Muscle of leg (tissue), 3 donors: ENCODE measurements at regions not wholly inside any gene's neighbourhood (a gene's known extent, or its start where the extent isn't known, plus 50 kb on each side); places are given as distances from the start of the nearest gene placed in this dataset.

ENCODE experiments used
- DNase-seq: peaks from one replicate; pipeline ENCODE4 v3.0.0; 2013
- H3K27ac ChIP-seq: one replicate; pipeline ENCODE4 v1.5.1; 2013; ENCODE audit warnings: mild to moderate bottlenecking, low read length, control low read depth
- H3K27me3 ChIP-seq: one replicate; pipeline ENCODE4 v1.6.1; 2013; ENCODE audit warnings: low read length; ENCODE audit not compliant: control insufficient read depth, insufficient read depth
- H3K36me3 ChIP-seq: one replicate; pipeline ENCODE4 v1.6.1; 2013; ENCODE audit warnings: low read length; ENCODE audit not compliant: control insufficient read depth, insufficient read depth
- H3K4me1 ChIP-seq: one replicate; pipeline ENCODE4 v1.6.1; 2013; ENCODE audit warnings: low read length; ENCODE audit not compliant: control insufficient read depth, insufficient read depth
- H3K4me3 ChIP-seq: one replicate; pipeline ENCODE4 v1.5.1; 2013; ENCODE audit warnings: low read length, control low read depth
- H3K9me3 ChIP-seq: replicated peaks from 2 replicates; pipeline ENCODE4 v1.6.1; 2013; ENCODE audit warnings: low read depth, low read length; ENCODE audit not compliant: control insufficient read depth
- WGBS: methylation state at CpG from one replicate; pipeline ENCODE4 v1.1.5; 2013; ENCODE audit warnings: missing lambda C conversion rate; ENCODE audit not compliant: insufficient coverage; 5-methylcytosine and 5-hydroxymethylcytosine counted together

- no peak for DNase-seq
- Histone ChIP-seq H3K36me3 (no peaks in the 10 kb centered on the region), H3K9me3 (no peaks in the 10 kb centered on the region), H3K4me3 (no peak overlapping the region), H3K4me1 (no peaks in the 10 kb centered on the region), H3K27ac (no peak overlapping the region), H3K27me3 (no peaks in the 10 kb centered on the region)
- WGBS = 72% methylated on average over 2 of the region's 6 CpGs
These were observed 475.1 kb downstream of the PCNX1 start for GRCh38 chr14:71382315-71382714.

- WGBS = no CpG with 5 or more reads among the region's 2 CpGs
- H3K27me3 ChIP-seq = no peaks in the 10 kb centered on the region
- DNase-seq = no peak
- H3K4me3 ChIP-seq = no peak overlapping the region
- H3K4me1 ChIP-seq = no peaks in the 10 kb centered on the region
- H3K36me3 ChIP-seq = no peaks in the 10 kb centered on the region
- H3K27ac ChIP-seq = no peak overlapping the region
- H3K9me3 ChIP-seq = no peaks in the 10 kb centered on the region
These were observed 476.3 kb downstream of the PCNX1 start for GRCh38 chr14:71383510-71383909.

- WGBS = 60% methylated on average over 4 of the region's 10 CpGs
- H3K36me3 ChIP-seq = no peaks in the 10 kb centered on the region
- DNase-seq = no peak
These were observed 477.0 kb downstream of the PCNX1 start for GRCh38 chr14:71384007-71384845.

GRCh38 chr14:71387753-71388152 lies 480.5 kb downstream of the PCNX1 start:
- Histone ChIP-seq H3K9me3 (no peaks in the 10 kb centered on the region), H3K27ac (no peak overlapping the region), H3K27me3 (no peaks in the 10 kb centered on the region), H3K4me1 (no peaks in the 10 kb centered on the region), H3K36me3 (no peaks in the 10 kb centered on the region), H3K4me3 (no peak overlapping the region)
- DNase-seq = no peak
- WGBS = no CpG with 5 or more reads among the region's 3 CpGs

More at GRCh38 chr14:71384007-71384845, 477.0 kb downstream of the PCNX1 start:
- no peak overlapping the region for H3K4me3 ChIP-seq
- no peaks in the 10 kb centered on the region for H3K27me3 ChIP-seq
- H3K27ac ChIP-seq = no peak overlapping the region
- H3K9me3 ChIP-seq = no peaks in the 10 kb centered on the region
- H3K4me1 ChIP-seq = no peaks in the 10 kb centered on the region

GRCh38 chr14:71388336-71388735 lies 481.1 kb downstream of the PCNX1 start:
- no peaks in the 10 kb centered on the region for H3K9me3 ChIP-seq
- no peaks in the 10 kb centered on the region for H3K27me3 ChIP-seq
- WGBS = 82% methylated on average over 5 of the region's 6 CpGs
- no peaks in the 10 kb centered on the region for H3K4me1 ChIP-seq
- no peaks in the 10 kb centered on the region for H3K36me3 ChIP-seq
- no peak for DNase-seq
- H3K4me3 ChIP-seq = no peak overlapping the region
- H3K27ac ChIP-seq = no peak overlapping the region

- no peaks in the 10 kb centered on the region for H3K36me3 ChIP-seq
- H3K4me1 ChIP-seq = no peaks in the 10 kb centered on the region
- no peak for DNase-seq
- H3K27me3 ChIP-seq = no peaks in the 10 kb centered on the region
- 94% methylated on average over 4 of the region's 4 CpGs for WGBS
- no peaks in the 10 kb centered on the region for H3K9me3 ChIP-seq
- H3K4me3 ChIP-seq = no peak overlapping the region
- H3K27ac ChIP-seq = no peak overlapping the region
These were observed 481.6 kb downstream of the PCNX1 start for GRCh38 chr14:71388862-71389261.

- Histone ChIP-seq H3K9me3 (no peaks in the 10 kb centered on the region), H3K4me3 (no peak overlapping the region), H3K27ac (no peak overlapping the region), H3K36me3 (no peaks in the 10 kb centered on the region), H3K4me1 (no peaks in the 10 kb centered on the region), H3K27me3 (no peaks in the 10 kb centered on the region)
- DNase-seq = no peak
- WGBS = no CpG with 5 or more reads among the region's 2 CpGs
These were observed 487.1 kb downstream of the PCNX1 start for GRCh38 chr14:71394386-71394785.

- Histone ChIP-seq H3K36me3 (no peaks in the 10 kb centered on the region), H3K4me3 (no peak overlapping the region), H3K9me3 (no peaks in the 10 kb centered on the region), H3K4me1 (no peaks in the 10 kb centered on the region), H3K27ac (no peak overlapping the region), H3K27me3 (no peaks in the 10 kb centered on the region)
- DNase-seq = no peak
- 93% methylated on average over 5 of the region's 5 CpGs for WGBS
These were observed 487.9 kb downstream of the PCNX1 start for GRCh38 chr14:71395151-71395604.

- H3K27me3 ChIP-seq = no peaks in the 10 kb centered on the region
These were observed 488.4 kb downstream of the PCNX1 start for GRCh38 chr14:71395636-71396035.

GRCh38 chr14:71396050-71396677 lies 488.9 kb downstream of the PCNX1 start:
- no peaks in the 10 kb centered on the region for H3K27me3 ChIP-seq
- H3K9me3 ChIP-seq = no peaks in the 10 kb centered on the region
- no CpG with 5 or more reads among the region's 3 CpGs for WGBS
- H3K4me3 ChIP-seq = no peak overlapping the region
- H3K27ac ChIP-seq = no peak overlapping the region
- no peaks in the 10 kb centered on the region for H3K36me3 ChIP-seq
- H3K4me1 ChIP-seq = no peaks in the 10 kb centered on the region
- DNase-seq = no peak

More at GRCh38 chr14:71395636-71396035, 488.4 kb downstream of the PCNX1 start:
- Histone ChIP-seq H3K4me3 (no peak overlapping the region), H3K4me1 (no peaks in the 10 kb centered on the region), H3K27ac (no peak overlapping the region), H3K9me3 (no peaks in the 10 kb centered on the region), H3K36me3 (no peaks in the 10 kb centered on the region)
- no peak for DNase-seq
- no CpG with 5 or more reads among the region's 2 CpGs for WGBS
